ENCODE measurements at regions not wholly inside any gene's neighbourhood (a gene's known extent, or its start where the extent isn't known, plus 50 kb on each side); places are given as distances from the start of the nearest gene placed in this dataset.

- H3K27me3 ChIP-seq (replicated peaks in 1 of 2; ENCODE audit: control insufficient read depth in 2 of 2, insufficient read depth in 2 of 2, low read length in 1 of 2), result no peaks in the 10 kb centered on the region
- no peaks in the 10 kb centered on the region for H3K79me2 ChIP-seq (ENCODE audit: control insufficient read depth, insufficient read depth, low read length)
- in situ Hi-C loops (cut with MboI) (no loop called here), intact Hi-C loops (cut with micrococcal nuclease; ENCODE audit: unreplicated experiment) (no loop called here)
- TF ChIP-seq PML (IDR thresholded peaks at IDR 0.05; ENCODE audit: low read length), result no peak
- no peak for TF ChIP-seq ESRRA (IDR thresholded peaks at IDR 0.05; ENCODE audit: low read length)
- no peak for TF ChIP-seq STAT3 (IDR thresholded peaks at IDR 0.05; ENCODE audit: low read depth, low read length)
- no peak for TF ChIP-seq IKZF1 (conservative IDR thresholded peaks at IDR 0.05)
- no peak for TF ChIP-seq HDAC6 (IDR thresholded peaks at IDR 0.05; ENCODE audit: unreplicated experiment)
- TF ChIP-seq SIN3A (IDR thresholded peaks at IDR 0.05; ENCODE audit: low read depth, low read length), result no peak
- TF ChIP-seq EED (IDR thresholded peaks at IDR 0.05; ENCODE audit: low read depth), result no peak
- no peak for TF ChIP-seq RELB (IDR thresholded peaks at IDR 0.05; ENCODE audit: low read depth)
- no peak for TF ChIP-seq HDGF (IDR thresholded peaks at IDR 0.05)
- ChIA-PET SMC1A (ENCODE audit: uncharacterized antibody, unreplicated experiment) (interaction anchor here (1.2 kb wide), 1 partner anchor 9 kb away, joined by 3 read pairs; no protein-coding TSS in a partner anchor), CTCF (no interaction called here), POLR2A (no interaction called here), RAD21 (ENCODE audit: unreplicated experiment) (no interaction called here)
- no peak overlapping the region for H2AFZ ChIP-seq (ENCODE audit: control insufficient read depth, low read depth, low read length)
- H3K36me3 ChIP-seq (ENCODE audit: control insufficient read depth in 2 of 2, insufficient read depth in 2 of 2, low read length in 1 of 2), result no peaks in the 10 kb centered on the region
- FAIRE-seq (no peak), ATAC-seq (no peak), DNase-seq (ENCODE audit: low read depth, low spot score) (no peak)
- H3K4me2 ChIP-seq (ENCODE audit: control insufficient read depth, insufficient read depth), result no peak overlapping the region
- no peak overlapping the region for H3K27ac ChIP-seq (ENCODE audit: control insufficient read depth, insufficient read depth)
- no peak overlapping the region for H3K4me3 ChIP-seq
- H3K4me1 ChIP-seq (ENCODE audit: control insufficient read depth, insufficient read depth, low read length), result no peaks in the 10 kb centered on the region
- H3K9ac ChIP-seq (ENCODE audit: control insufficient read depth, insufficient read depth, low read length), result no peak overlapping the region
- H4K20me1 ChIP-seq (ENCODE audit: control insufficient read depth, insufficient read depth), result no peaks in the 10 kb centered on the region
- H3K9me3 ChIP-seq (replicated peaks; ENCODE audit: control insufficient read depth, insufficient read depth, low read length), result no peaks in the 10 kb centered on the region
- no TSS peak for BruUV-seq (replicated peaks)
- 18% methylated on average over 2 of the region's 2 CpGs for WGBS (ENCODE audit: insufficient coverage, insufficient replicate concordance, low lambda C conversion rate, missing lambda C conversion rate)
Measured at GRCh38 chr10:36683421-36683820, 442.0 kb upstream of the ANKRD30A start.
